ENCODE measurements at regions not wholly inside any gene's neighbourhood (a gene's known extent, or its start where the extent isn't known, plus 50 kb on each side); places are given as distances from the start of the nearest gene placed in this dataset.

- TF ChIP-seq CTCF (IDR thresholded peaks at IDR 0.05) (no peak), STAT6 (CRISPR knock-in tag; conservative IDR thresholded peaks at IDR 0.05; ENCODE audit: low read depth) (no peak), TCF7 (CRISPR knock-in tag; IDR thresholded peaks at IDR 0.05; ENCODE audit: low read depth) (no peak)
These were observed 787.2 kb downstream of the ADCYAP1 start for GRCh38 chr18:1691863-1692262.

Measured in WTC11 (cell line).